ENCODE measurements at regions not wholly inside any gene's neighbourhood (a gene's known extent, or its start where the extent isn't known, plus 50 kb on each side); places are given as distances from the start of the nearest gene placed in this dataset.

- ATAC-seq (ENCODE audit: low FRiP score) (no peak), DNase-seq (ENCODE audit: low spot score) (no peak)
- TF ChIP-seq CTCF (IDR thresholded peaks at IDR 0.05) = no peak
Measured at GRCh38 chr12:114780746-114781399, 96.9 kb upstream of the TBX3 start.

- no peak for DNase-seq (ENCODE audit: low spot score)
- no peak for TF ChIP-seq CTCF (IDR thresholded peaks at IDR 0.05)
- no peak for ATAC-seq (ENCODE audit: low FRiP score)
Measured at GRCh38 chr12:114779647-114780046, 95.7 kb upstream of the TBX3 start.

GRCh38 chr12:114779186-114779585 lies 95.2 kb upstream of the TBX3 start:
- DNase-seq (ENCODE audit: low spot score) = no peak
- no peak for TF ChIP-seq CTCF (IDR thresholded peaks at IDR 0.05)
- no peak for ATAC-seq (ENCODE audit: low FRiP score)

- DNase-seq (ENCODE audit: low spot score) = no peak
- TF ChIP-seq CTCF (IDR thresholded peaks at IDR 0.05) = no peak
- ATAC-seq (ENCODE audit: low FRiP score) = no peak
Measured at GRCh38 chr12:114776731-114777442, 92.9 kb upstream of the TBX3 start.

GRCh38 chr12:114774699-114775098 lies 90.7 kb upstream of the TBX3 start:
- ATAC-seq (ENCODE audit: low FRiP score) (no peak), DNase-seq (ENCODE audit: low spot score) (no peak)
- TF ChIP-seq CTCF (IDR thresholded peaks at IDR 0.05) = no peak

- TF ChIP-seq CTCF (IDR thresholded peaks at IDR 0.05) = no peak
- no peak for DNase-seq (ENCODE audit: low spot score)
- no peak for ATAC-seq (ENCODE audit: low FRiP score)
Measured at GRCh38 chr12:114774197-114774596, 90.2 kb upstream of the TBX3 start.

GRCh38 chr12:114770323-114770722 lies 86.3 kb upstream of the TBX3 start:
- ATAC-seq (ENCODE audit: low FRiP score) = no peak
- no peak for TF ChIP-seq CTCF (IDR thresholded peaks at IDR 0.05)
- DNase-seq (ENCODE audit: low spot score) = no peak

All from omental fat pad (tissue), 3 donors.